Epithelial cell of esophagus (primary cell): ENCODE measurements at regions not wholly inside any gene's neighbourhood (a gene's known extent, or its start where the extent isn't known, plus 50 kb on each side); places are given as distances from the start of the nearest gene placed in this dataset.

Source experiments
- DNase-seq: peaks from one replicate; pipeline ENCODE4 v3.0.0; 2010; ENCODE audit warnings: low read depth
- H3K4me3 ChIP-seq: 2 replicates; pipeline ENCODE4 v1.5.1; 2011; ENCODE audit warnings: mild to moderate bottlenecking, low read length, control low read depth
- TF ChIP-seq, protein P1 (sequence below): IDR thresholded peaks from 2 replicates; pipeline ENCODE4 v1.5.1; 2011; ENCODE audit warnings: low read depth, mild to moderate bottlenecking, low read length, control low read depth, inconsistent platforms; ENCODE audit not compliant: insufficient read depth; ENCODE audit errors: missing control alignments

DNA sequence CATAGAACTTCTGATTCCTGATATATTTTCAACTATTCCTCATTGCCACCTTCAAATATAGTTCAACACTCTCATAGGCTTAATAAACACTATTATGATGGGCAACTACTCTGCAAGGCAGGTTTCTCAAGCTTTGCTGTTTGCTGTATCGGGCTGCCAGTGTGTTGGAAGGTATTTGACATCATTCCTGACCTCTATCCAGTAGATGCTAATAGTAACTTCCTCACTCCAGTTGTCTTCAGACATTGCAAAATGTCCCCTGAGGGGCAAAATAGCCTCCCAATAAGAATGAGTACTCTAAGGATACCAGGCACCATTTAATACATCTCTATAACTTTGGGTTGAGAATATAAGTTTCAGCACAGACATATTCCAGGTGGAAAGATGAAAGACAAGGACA lies 147.5 kb upstream of the PFN2 start:
- no peak overlapping the region for H3K4me3 ChIP-seq
- TF ChIP-seq, protein P1, sequence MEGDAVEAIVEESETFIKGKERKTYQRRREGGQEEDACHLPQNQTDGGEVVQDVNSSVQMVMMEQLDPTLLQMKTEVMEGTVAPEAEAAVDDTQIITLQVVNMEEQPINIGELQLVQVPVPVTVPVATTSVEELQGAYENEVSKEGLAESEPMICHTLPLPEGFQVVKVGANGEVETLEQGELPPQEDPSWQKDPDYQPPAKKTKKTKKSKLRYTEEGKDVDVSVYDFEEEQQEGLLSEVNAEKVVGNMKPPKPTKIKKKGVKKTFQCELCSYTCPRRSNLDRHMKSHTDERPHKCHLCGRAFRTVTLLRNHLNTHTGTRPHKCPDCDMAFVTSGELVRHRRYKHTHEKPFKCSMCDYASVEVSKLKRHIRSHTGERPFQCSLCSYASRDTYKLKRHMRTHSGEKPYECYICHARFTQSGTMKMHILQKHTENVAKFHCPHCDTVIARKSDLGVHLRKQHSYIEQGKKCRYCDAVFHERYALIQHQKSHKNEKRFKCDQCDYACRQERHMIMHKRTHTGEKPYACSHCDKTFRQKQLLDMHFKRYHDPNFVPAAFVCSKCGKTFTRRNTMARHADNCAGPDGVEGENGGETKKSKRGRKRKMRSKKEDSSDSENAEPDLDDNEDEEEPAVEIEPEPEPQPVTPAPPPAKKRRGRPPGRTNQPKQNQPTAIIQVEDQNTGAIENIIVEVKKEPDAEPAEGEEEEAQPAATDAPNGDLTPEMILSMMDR = no peak
- DNase-seq = no peak

DNA sequence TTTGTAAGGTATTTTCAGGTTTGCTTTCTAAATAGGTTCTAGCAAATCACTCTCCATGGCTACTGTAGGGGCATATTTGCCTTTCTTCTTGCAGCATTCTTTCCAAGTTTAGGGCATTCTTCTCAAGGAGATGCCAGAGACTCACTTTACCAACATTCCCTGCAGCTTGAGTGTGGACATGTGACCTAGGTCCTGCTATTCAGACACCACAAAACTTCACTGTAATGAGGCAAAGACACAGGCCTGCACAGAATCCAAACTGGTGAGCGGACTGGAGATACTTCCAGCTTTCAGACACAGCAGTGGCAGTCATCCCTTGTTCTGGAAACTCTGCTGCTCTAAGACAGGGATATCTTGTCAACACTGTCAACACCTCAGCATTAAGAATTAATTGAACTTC lies 146.4 kb upstream of the PFN2 start:
- no peak overlapping the region for H3K4me3 ChIP-seq
- no peak for DNase-seq
- TF ChIP-seq, protein P1 = no peak

DNA sequence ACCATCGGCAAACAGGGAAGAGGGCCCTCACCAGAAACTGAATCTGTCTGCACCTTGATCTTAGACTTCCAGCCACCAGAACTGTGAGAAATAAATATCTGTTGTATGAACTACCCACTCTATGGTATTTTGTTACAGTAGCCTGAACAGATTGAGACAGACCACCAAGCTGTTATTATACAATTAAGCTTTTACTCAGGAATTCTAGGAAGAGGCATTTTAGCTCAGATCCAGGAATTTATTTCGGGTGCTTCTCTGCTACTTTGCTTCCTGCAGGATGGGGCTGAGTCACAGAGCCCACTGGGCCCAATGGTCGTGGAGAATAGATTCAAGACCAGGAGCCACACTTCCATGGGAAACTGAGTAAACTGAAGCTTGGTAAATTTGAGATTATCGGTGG lies 145.5 kb upstream of the PFN2 start:
- TF ChIP-seq, protein P1 = no peak
- DNase-seq = no peak
- H3K4me3 ChIP-seq = no peak overlapping the region

DNA sequence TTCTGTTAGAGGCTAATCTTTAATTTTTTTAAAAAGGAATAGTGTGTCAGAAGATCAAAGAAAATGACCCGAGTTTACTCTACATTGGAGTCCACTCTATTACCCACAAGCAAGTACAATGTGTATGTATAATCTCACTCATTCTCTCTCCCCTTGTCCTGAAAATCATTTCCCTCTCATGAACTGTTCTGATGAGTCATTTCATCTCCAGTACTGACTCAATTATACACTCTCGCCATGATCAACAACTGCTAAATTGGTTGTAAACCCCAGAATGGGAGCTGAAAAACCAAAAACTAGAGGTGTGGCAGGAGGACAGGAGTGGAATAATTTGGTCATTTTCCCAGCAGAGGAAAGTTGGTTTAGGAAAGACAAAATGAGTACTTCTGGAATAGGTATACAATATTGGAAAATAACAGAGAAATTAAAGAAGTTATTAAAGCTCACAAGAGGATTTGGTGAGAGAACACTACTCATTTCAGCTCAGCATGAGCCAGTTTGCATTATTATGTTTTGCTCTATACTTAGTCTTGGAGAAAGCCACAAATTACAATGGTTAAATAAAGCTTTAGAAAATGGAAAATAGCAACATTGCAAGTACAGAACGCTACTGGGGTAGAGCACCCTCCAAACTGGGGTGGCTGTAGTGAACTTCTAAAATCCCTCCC lies 144.3 kb upstream of the PFN2 start:
- H3K4me3 ChIP-seq = no peak overlapping the region
- TF ChIP-seq, protein P1 = no peak
- peak; percentile 54 for DNase-seq

DNA sequence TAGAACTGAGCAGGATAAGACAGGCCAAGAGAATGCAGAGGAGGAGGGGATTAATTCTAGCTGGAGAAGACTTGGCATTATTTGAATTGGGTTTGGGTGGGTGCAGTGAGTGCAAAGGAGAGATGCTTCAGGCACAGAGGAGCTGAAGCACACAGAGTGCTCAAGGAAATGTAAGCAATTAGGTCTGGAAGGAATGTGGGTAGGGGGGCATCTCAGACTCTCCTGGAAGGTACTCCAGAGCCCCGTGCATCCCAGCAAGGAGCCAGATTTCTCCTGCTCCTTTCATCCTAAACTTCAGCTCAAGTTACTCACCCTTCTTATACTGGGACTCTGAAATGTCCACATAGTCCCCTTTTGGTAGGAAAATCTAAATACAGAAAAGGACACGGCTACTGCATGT lies 143.6 kb upstream of the PFN2 start:
- TF ChIP-seq, protein P1 = no peak
- H3K4me3 ChIP-seq = no peak overlapping the region
- DNase-seq = no peak

DNA sequence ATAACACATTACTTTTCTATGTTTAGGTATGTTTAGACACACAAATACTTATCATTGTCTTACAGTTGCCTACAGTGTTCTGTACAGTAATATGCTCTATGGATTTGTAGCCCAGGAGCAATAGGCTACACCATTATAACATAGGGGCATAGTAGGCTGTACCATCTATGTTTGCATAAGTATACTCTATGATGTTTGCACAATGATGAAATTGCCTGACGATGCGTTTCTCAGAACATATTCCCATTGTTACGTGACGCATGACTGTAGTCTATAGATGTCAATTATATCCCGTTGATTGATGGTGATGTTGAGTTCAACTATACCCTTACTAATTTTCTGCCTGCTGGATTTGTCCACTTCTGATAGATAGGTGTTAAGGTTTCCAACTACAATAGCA lies 139.4 kb upstream of the PFN2 start:
- DNase-seq = no peak
- TF ChIP-seq, protein P1 = no peak
- H3K4me3 ChIP-seq = no peak overlapping the region
